HCT116 (cell line): ENCODE measurements at regions not wholly inside any gene's neighbourhood (a gene's known extent, or its start where the extent isn't known, plus 50 kb on each side); places are given as distances from the start of the nearest gene placed in this dataset.

Experiments
- ATAC-seq: fragments of 200-7000 bp; cut with Tn5 transposase; 2 replicates; pipeline ENCODE4 v1.9.1; 2020; ENCODE audit warnings: mild to moderate bottlenecking, moderate library complexity
- BruUV-seq: library from RNA; stranded (reverse); fragments of 400-500 nt; replicated peaks from 2 replicates; lab custom pipeline; 2021; lab: Mats Ljungman, UMichigan
- CTCF ChIA-PET: fragments of 300-600 bp; sonication (Branson Sonifier 250); formaldehyde crosslinking; loops from one replicate; lab custom pipeline; 2021; ENCODE audit warnings: antibody characterized with exemption; lab: Charles Lee
- POLR2A ChIA-PET: fragments of 300-600, 350-600 bp; sonication (Branson Sonifier 250); formaldehyde crosslinking; loops from one replicate; lab custom pipeline; 2021; ENCODE audit warnings: antibody characterized with exemption; lab: Charles Lee
- RAD21 ChIA-PET, 2 experiments: fragments of 300-600 bp; sonication (Branson Sonifier 250); formaldehyde crosslinking; loops; one replicate each; lab custom pipeline; 2023; ENCODE audit warnings: low total read pairs in 2 of 2; ENCODE audit not compliant: uncharacterized antibody in 2 of 2, unreplicated experiment in 2 of 2, low non-redundant PET in 1 of 2; lab: Charles Lee
- DNase-seq: peaks from one replicate; pipeline ENCODE4 v3.0.0-alpha.2; 2010; ENCODE audit warnings: low read depth, low spot score
- H2AFZ ChIP-seq: fragments of 200-600 bp; shearing (Covaris generic), sonication (generic); 2 replicates; pipeline ENCODE4 v1.6.1; 2017; ENCODE audit warnings: low read depth, mixed run types, mixed read lengths, antibody characterized with exemption, low read length; ENCODE audit not compliant: poor library complexity, severe bottlenecking
- H3K27ac ChIP-seq: 2 replicates; pipeline ENCODE4 v1.5.1; 2012; ENCODE audit warnings: low read depth, low read length
- H3K27me3 ChIP-seq: fragments of 200-600 bp; sonication (generic); 2 replicates; pipeline ENCODE4 v1.6.1; 2016; ENCODE audit warnings: mixed run types, low read length, mixed read lengths; ENCODE audit not compliant: insufficient read depth
- H3K36me3 ChIP-seq, 2 experiments: fragments of 200-500 bp in 1 of 2; fragments of 200-600 bp in 1 of 2; sonication (Bioruptor generic) in 1 of 2; sonication (generic) in 1 of 2; 2 replicates each; pipeline versions ENCODE4 v1.5.1 to v1.6.1; 2014 to 2016; ENCODE audit warnings: low read length in 2 of 2, inconsistent platforms in 1 of 2, mixed read lengths in 1 of 2, mixed run types in 1 of 2; ENCODE audit not compliant: insufficient read depth in 2 of 2, control insufficient read depth in 1 of 2
- H3K4me1 ChIP-seq, 2 experiments: fragments of 200-600 bp in 1 of 2; sonication (generic) in 1 of 2; 2 replicates each; pipeline versions ENCODE4 v1.5.1 to v1.6.1; 2012 to 2017; ENCODE audit warnings: low read length in 2 of 2, inconsistent platforms in 1 of 2, mild to moderate bottlenecking in 1 of 2, mixed read lengths in 1 of 2, mixed run types in 1 of 2, moderate library complexity in 1 of 2; ENCODE audit not compliant: insufficient read depth in 2 of 2, control insufficient read depth in 1 of 2
- H3K4me2 ChIP-seq: fragments of 200-600 bp; sonication (generic); 2 replicates; pipeline ENCODE4 v1.6.1; 2017; ENCODE audit warnings: mixed run types, low read length, mixed read lengths
- H3K4me3 ChIP-seq, 2 experiments: fragments of 200-600 bp in 1 of 2; sonication (generic) in 1 of 2; replicated peaks in 1 of 2; 2 replicates each; pipeline ENCODE4 v1.5.1; 2011 to 2016; ENCODE audit warnings: low read length in 2 of 2, control low read depth in 1 of 2, low read depth in 1 of 2, mild to moderate bottlenecking in 1 of 2, mixed read lengths in 1 of 2, mixed run types in 1 of 2
- H3K79me2 ChIP-seq: fragments of 200-600 bp; sonication (generic); 2 replicates; pipeline ENCODE4 v1.6.1; 2017; ENCODE audit warnings: mild to moderate bottlenecking, mixed run types, low read length, moderate library complexity, mixed read lengths; ENCODE audit not compliant: insufficient read depth
- H3K9ac ChIP-seq: fragments of 200-600 bp; sonication (generic); 2 replicates; pipeline ENCODE4 v1.6.1; 2016; ENCODE audit warnings: low read length, mixed read lengths
- H3K9me2 ChIP-seq: fragments of 200-600 bp; sonication (generic), shearing (Covaris generic); 2 replicates; pipeline ENCODE4 v1.6.1; 2017; ENCODE audit warnings: mixed run types, mild to moderate bottlenecking, moderate library complexity; ENCODE audit not compliant: insufficient read depth
- H3K9me3 ChIP-seq, 2 experiments: fragments of 200-500 bp in 1 of 2; fragments of 200-600 bp in 1 of 2; sonication (Bioruptor generic) in 1 of 2; sonication (generic) in 1 of 2; 2 replicates each; pipeline ENCODE4 v1.6.1; 2014 to 2017; ENCODE audit warnings: low read length in 2 of 2, mixed read lengths in 2 of 2, inconsistent platforms in 1 of 2, low read depth in 1 of 2, mild to moderate bottlenecking in 1 of 2, mixed run types in 1 of 2, moderate library complexity in 1 of 2; ENCODE audit not compliant: control insufficient read depth in 1 of 2, insufficient read depth in 1 of 2
- H4K20me1 ChIP-seq: fragments of 200-600 bp; sonication (generic), shearing (Covaris generic); 2 replicates; pipeline ENCODE4 v1.6.1; 2017; ENCODE audit warnings: mixed run types, mild to moderate bottlenecking, moderate library complexity; ENCODE audit not compliant: insufficient read depth
- CTCF ChIP-seq, 3 experiments: fragments of 200-600 bp in 1 of 3; sonication (generic) in 1 of 3; IDR thresholded peaks in 2 of 3; conservative IDR thresholded peaks in 1 of 3; 2 replicates each; pipeline ENCODE4 v1.5.1; 2012 to 2017; ENCODE audit warnings: low read depth in 2 of 3, low read length in 2 of 3, antibody characterized with exemption in 1 of 3, borderline replicate concordance in 1 of 3, control low read depth in 1 of 3, mild to moderate bottlenecking in 1 of 3, mixed read lengths in 1 of 3, mixed run types in 1 of 3, moderate library complexity in 1 of 3; ENCODE audit not compliant: insufficient read depth in 1 of 3
- FOSL1 ChIP-seq: IDR thresholded peaks from 2 replicates; pipeline ENCODE4 v1.6.1; 2012; ENCODE audit warnings: low read depth
- JUND ChIP-seq: IDR thresholded peaks from 2 replicates; pipeline ENCODE4 v1.6.1; 2012
- MAX ChIP-seq: IDR thresholded peaks from 2 replicates; pipeline ENCODE4 v1.6.1; 2012
- POLR2A ChIP-seq: IDR thresholded peaks from 2 replicates; pipeline ENCODE4 v1.7.0; 2011; ENCODE audit warnings: borderline replicate concordance; ENCODE audit not compliant: insufficient read depth, insufficient read length; ENCODE audit errors: extremely low read depth
- POLR2AphosphoS5 ChIP-seq: IDR thresholded peaks from 2 replicates; pipeline ENCODE4 v1.6.1; 2011; ENCODE audit warnings: mild to moderate bottlenecking, low read depth, low read length, moderate library complexity
- RAD21 ChIP-seq: IDR thresholded peaks from 2 replicates; pipeline ENCODE4 v1.6.1; 2012; ENCODE audit warnings: low read depth, mild to moderate bottlenecking
- SP1 ChIP-seq: IDR thresholded peaks from 2 replicates; pipeline ENCODE4 v1.6.1; 2012; ENCODE audit warnings: low read depth
- TCF7L2 ChIP-seq: IDR thresholded peaks from 2 replicates; pipeline ENCODE4 v1.7.0; 2011; ENCODE audit warnings: borderline replicate concordance, inconsistent platforms; ENCODE audit not compliant: insufficient read depth, insufficient read length; ENCODE audit errors: extremely low read depth
- YY1 ChIP-seq: IDR thresholded peaks from 2 replicates; pipeline ENCODE4 v1.6.1; 2011; ENCODE audit warnings: low read length, low read depth, moderate library complexity, mild to moderate bottlenecking; ENCODE audit not compliant: insufficient replicate concordance; ENCODE audit errors: extremely low read depth
- ZFX ChIP-seq: fragments of 450-650 bp; IDR thresholded peaks from 2 replicates; pipeline ENCODE4 v1.6.1; 2017
- ZNF274 ChIP-seq: fragments of 200-500 bp; sonication (Bioruptor generic); IDR thresholded peaks from 2 replicates; pipeline ENCODE4 v1.6.1; 2014; ENCODE audit warnings: mild to moderate bottlenecking, low read depth, low read length, inconsistent platforms
- intact Hi-C: fragments of 100-400 bp; cut with micrococcal nuclease; formaldehyde crosslinking; loops from 2 replicates; pipeline ENCODE4 v1.10.0; 2022

GRCh38 chr4:106493086-106493485 is 124.5 kb upstream of the GIMD1 start:
- Histone ChIP-seq H3K4me1 (no peaks in the 10 kb centered on the region), H3K79me2 (no peaks in the 10 kb centered on the region), H3K9me3 (no peaks in the 10 kb centered on the region), H3K27me3 (no peaks in the 10 kb centered on the region), H4K20me1 (no peaks in the 10 kb centered on the region), H3K9me2 (no peaks in the 10 kb centered on the region), H3K4me2 (no peak overlapping the region), H3K4me3 (no peak overlapping the region), H2AFZ (no peak overlapping the region), H3K9ac (no peak overlapping the region), H3K27ac (no peak overlapping the region), H3K36me3 (no peaks in the 10 kb centered on the region)
- ATAC-seq, result no peak
- POLR2A ChIA-PET, result no interaction called here
- CTCF ChIA-PET, result no interaction called here
- TF ChIP-seq RAD21 (no peak), POLR2A (no peak), ZFX (no peak), YY1 (no peak), SP1 (no peak), FOSL1 (no peak), MAX (no peak), POLR2AphosphoS5 (no peak)
- no peak for DNase-seq
- BruUV-seq, result no TSS peak
- intact Hi-C loops, result no loop called here
- RAD21 ChIA-PET, result no interaction called here

- no peak overlapping the region for H3K9ac ChIP-seq
- RAD21 ChIA-PET, result no interaction called here
- no peak for TF ChIP-seq ZFX
- no peak for TF ChIP-seq MAX
- no peak for TF ChIP-seq JUND
- TF ChIP-seq CTCF (IDR thresholded peaks at IDR 0.05 in 2 of 3, conservative IDR thresholded peaks at IDR 0.05 in 1 of 3; ENCODE audit: borderline replicate concordance in 1 of 3, insufficient read depth in 1 of 3, low read depth in 2 of 3, low read length in 2 of 3), result no peak
- TF ChIP-seq ZNF274, result no peak
- no peak for TF ChIP-seq POLR2A
- TF ChIP-seq TCF7L2, result no peak
- TF ChIP-seq FOSL1, result no peak
- H3K9me2 ChIP-seq, result no peaks in the 10 kb centered on the region
- CTCF ChIA-PET, result no interaction called here
- H3K4me3 ChIP-seq, result no peak overlapping the region
- no peak overlapping the region for H3K27ac ChIP-seq
- H4K20me1 ChIP-seq, result no peaks in the 10 kb centered on the region
- H3K4me1 ChIP-seq, result no peaks in the 10 kb centered on the region
- H3K9me3 ChIP-seq, result no peaks in the 10 kb centered on the region
- intact Hi-C loops, result no loop called here
- BruUV-seq, result no TSS peak
- H3K79me2 ChIP-seq, result no peaks in the 10 kb centered on the region
- H2AFZ ChIP-seq, result no peak overlapping the region
- H3K4me2 ChIP-seq, result no peak overlapping the region
- no peaks in the 10 kb centered on the region for H3K27me3 ChIP-seq
- ATAC-seq, result no peak
- DNase-seq, result no peak
- no peaks in the 10 kb centered on the region for H3K36me3 ChIP-seq
- POLR2A ChIA-PET, result no interaction called here
Observed at GRCh38 chr4:106486533-106486932, 118.0 kb upstream of the GIMD1 start.
